GM21447 (cell line): ENCODE measurements at regions not wholly inside any gene's neighbourhood (a gene's known extent, or its start where the extent isn't known, plus 50 kb on each side); places are given as distances from the start of the nearest gene placed in this dataset.

Experiments used
- ATAC-seq: cut with Tn5 transposase; IDR thresholded peaks from one replicate; pipeline ENCODE4 v1.9.1; 2021; ENCODE audit not compliant: unreplicated experiment

DNA sequence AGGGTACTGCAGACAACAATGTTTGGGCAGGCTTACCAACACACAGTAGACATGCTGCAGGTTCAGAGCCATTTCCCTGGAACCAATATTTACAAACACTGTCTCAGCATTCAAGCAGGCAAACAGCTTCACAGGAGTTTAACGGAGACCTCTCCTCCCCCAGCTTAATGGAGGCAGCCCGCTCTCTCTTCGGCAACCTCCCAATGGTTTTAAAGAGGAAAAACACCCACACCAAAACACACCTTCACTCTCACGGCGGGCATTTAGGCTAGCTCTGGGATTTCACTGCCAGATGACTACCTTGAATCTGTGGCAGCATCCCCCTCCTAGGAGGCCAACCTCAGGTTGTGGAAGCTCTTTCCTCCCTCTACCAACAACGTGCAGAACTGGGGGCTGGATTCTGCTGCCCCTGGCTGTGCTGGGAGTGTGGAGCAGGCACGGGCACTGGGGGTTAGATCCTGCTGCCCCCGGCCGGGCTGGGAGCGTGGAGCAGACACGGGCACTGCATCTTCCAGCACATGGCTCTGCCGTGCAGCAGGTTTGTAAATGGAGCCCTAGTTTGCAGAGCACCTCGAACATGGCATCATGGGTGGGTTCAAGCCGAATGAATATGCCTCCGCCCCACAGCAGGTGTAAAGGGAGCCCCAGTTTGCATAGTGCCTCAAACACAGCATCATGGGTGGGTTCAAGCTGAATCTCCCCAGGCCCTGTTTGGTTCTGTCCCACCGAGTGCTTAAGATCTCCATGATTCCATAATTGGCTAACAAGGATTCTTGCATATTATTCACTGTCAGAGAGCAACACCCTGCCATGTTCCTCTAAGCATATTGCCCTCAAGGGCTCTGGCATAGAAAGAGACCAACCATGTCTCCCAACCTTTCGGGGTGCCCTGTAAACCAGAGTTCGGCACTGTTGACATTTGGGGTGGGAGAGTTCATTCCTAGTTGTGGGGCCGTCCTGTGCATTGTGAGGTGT, 86.4 kb downstream of the RBFOX3 start:
- ATAC-seq, result no peak

DNA sequence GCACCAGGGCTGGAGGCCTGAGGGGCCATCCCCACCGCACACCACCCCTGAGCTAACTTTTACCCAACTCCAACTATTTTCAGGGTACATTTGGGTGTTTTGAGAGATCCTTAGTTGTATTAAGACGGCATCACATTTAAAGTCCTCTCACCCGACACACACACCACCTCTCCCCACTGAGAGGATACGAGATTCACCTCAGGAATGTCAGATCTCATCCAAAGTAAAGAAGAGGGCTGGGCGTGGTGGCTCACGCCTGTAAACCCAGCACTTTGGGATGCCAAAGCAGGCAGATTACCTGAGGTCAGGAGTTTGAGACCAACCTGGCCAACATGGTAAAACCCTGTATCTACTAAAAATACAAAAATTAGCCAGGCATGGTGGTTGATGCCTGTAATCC, 88.4 kb downstream of the RBFOX3 start:
- ATAC-seq, result no peak

DNA sequence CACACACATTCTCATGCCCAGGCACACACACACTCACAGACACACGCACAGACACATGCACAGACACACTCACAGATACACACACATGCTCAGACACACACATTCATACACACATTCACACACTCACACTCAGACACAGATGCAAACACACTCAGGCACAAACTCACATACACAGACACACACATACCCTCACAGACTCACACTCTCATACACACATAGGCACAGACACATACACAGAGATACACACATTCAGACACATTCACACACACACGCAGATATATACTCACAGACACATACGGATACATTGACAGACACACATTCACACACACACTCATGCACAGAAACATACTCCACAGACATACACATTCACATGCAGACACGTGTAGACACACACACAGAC, 89.6 kb downstream of the RBFOX3 start:
- no peak for ATAC-seq

DNA sequence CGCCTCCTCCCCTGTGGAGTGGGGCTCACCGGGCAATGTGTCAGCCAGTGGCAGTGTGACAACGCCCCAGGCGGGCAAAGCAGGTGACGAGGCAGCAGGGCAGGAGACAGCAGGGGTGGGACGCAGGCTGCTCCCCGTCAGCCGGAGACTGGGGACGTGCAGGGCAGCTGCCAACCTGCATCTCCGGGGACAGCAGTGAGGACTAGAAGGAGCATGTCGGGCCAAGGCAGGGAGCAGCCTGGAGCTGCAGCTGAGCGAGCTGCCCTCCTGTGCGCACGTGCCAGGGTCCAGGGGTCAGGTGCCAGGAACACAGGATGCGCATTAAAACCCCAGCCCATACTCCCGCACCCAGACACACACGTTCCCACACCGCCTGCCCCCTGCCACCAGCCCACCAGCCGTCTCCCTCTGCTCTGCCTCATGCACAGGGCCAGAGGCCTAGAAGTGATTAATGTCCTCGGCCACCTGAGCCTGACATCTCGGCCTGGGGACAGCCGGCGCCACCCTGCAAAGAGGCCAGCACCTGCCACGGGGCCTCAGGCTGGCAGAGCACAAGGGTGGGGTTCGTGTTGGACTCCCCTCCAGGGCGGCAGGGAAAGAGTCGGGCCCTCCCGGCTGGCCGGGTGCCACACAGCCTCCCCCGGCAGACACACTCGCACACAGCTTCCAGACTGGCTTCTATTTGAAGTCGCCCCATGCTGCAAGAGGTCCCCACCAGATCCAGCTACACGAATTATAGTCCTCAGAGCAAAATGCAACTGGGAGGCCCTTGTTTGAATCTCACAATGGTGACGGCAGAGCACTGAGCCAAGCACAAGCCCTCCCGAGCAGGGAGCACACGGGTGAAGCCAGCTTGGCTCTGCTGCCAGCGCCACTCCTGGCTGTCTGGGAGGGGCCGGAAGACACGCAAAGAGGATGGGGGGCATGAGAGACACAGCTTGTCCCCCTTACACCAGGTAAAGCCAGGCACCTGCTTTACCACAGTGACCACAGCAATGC, 90.4 kb downstream of the RBFOX3 start:
- ATAC-seq, result no peak

DNA sequence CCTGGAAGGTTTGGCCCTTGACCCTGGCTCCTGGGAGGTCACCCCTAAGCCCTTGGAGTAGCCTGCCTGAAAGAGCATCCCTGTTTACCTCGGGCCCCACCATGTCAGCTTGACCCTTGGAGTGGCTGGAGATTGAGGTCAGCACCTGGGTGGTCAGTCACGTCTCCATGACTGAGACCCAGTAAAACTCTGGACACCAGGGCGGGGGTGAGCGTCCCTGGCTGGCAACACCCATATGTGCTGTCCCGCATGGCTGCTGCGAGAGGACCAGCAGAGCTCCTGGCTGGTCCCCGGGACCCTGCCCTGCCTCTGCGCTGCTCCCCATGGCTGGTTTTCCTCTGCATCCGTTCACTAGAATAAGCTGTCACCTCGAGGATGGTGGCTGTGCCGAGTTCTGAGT, 91.2 kb downstream of the RBFOX3 start:
- no peak for ATAC-seq

DNA sequence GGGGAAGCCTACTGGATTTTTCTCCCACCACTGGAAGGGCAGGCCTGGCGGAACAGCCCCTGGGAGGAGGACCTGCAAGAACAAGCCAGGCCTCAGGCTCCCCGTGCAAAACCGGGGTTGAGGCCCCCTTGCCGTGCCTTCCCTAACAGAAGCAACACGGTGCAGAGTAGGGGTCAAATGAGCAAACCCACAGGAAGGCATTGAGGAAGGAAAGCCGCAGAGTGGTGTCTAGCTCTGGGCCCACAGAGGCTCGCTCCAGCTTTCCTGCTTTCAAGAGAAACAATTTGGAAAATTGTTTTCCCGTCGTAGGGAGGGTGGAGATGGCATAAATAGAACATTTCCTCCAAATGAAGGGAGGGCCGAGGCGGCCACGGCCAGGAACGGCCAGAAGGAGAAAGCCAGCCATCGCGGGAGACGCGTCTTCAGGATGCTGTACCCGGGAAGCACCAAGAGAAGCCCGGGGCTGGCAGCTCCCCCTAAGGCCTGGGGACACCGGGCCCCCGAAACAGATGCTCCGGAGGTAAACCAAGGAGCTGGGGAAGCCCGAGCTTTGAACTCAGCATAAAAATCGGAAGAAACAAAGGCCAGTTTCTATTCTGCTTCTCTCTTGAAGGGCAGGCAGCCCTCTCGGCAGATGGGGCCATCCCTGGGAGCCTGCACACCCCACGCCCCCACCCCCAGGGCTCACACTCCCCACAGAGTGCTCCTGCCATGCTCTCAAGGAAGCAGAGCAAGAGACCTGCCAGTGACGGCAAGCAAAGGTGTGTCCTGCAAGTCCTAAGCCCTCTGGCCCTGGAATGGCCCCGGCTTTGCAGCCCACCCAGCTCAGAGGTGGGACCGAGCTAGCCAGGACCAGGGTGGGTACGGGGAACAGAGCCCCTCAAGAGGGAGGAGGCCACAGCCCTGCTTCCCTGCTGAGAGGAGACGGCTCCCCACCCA, 92.0 kb downstream of the RBFOX3 start:
- no peak for ATAC-seq

DNA sequence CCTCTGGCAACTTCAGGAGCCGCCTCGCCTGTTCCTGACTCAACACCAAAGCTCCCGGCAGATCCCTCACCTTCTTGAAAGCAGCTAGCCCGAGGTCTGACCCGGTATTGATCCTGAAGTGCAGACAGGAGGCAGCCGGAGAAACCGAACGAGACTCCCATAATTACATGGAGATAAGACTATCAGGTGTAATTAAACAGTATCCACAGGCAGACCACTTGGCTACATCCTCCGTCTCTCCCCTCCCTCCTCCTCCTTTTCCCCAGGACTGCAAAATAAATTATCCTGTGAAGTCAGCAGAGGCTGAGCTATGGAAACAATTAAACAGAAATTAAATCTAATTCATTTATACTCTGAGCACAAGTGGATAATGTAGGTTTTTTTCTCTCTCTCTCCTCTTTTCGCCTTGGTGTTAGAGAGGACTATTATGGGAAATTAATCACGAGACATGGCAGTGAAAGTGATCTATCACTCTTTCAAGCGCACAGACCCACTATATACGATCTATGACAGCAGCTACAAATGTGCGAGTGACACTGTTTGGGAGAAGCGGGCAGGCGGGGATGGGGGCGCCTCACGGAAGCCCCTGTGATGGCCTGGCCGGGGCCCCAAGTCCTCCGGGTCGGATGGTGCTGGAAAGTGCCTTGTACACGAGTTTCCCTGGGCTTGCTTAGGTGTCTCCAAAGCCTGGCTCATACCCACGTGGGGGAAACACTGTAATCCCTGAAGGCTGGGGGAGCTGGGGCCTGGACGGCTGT, 92.8 kb downstream of the RBFOX3 start:
- ATAC-seq, result no peak

DNA sequence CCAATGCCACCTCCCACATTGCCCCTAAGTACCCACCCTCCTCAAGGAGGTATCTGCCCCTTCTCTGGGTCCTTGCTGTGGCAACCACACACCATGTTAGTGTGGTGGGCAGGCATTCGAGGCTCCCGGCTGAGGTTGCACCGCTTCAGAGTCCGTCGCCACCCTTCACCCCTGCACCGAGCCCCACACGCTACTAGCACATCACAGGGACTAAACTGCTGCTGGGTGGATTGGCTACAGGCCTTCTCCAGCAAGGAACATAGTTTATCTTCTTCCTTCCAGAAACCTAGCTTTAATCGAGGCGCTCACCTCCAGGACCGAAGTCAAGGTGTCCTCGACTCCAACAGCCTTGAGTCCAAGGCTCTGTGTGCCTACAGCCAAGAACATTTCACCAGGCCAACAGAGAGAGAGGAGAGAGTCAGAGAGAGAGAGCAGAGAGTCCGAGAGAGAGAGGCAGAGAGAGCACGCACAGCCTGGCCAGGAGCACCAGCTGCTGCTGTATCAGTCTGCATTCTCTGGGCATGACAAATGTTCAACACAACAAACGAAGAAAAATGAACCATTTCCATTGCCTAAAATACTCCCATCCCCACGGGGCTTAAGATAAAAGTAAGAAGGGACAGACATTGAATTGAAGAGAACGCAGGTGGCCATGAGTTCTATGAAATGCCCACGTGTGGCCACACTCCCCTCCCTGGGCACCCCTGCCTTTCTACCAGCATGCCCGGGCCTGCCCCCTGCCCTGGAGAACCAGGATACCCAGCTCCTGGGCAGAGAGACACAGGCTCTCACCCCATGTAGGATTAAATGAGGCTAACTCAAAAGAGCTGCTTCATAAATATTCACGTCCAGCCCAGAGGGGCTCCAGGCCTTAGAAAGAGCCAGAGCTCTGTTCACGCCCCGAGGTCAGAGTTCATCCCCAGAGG, 94.9 kb downstream of the RBFOX3 start:
- no peak for ATAC-seq

DNA sequence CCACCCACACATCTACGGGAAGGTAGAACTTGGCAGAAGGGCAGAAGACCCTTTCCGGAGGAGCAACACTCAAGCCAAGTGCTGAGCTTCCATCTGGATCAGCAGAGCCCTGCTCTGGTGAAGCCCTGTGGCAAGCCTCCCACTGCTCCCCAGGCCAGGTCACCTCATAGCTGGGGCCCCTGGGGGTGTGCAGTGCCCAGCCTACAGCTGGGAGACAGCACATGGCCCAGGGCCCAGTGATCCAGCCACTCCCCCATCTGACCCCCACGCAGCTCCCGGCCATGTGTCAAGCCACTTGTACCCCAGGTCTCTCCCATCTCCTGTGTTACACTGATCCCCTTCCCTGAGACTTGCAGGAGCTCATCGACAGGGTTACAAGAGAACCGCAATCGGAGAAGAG, 95.7 kb downstream of the RBFOX3 start:
- ATAC-seq, result no peak

DNA sequence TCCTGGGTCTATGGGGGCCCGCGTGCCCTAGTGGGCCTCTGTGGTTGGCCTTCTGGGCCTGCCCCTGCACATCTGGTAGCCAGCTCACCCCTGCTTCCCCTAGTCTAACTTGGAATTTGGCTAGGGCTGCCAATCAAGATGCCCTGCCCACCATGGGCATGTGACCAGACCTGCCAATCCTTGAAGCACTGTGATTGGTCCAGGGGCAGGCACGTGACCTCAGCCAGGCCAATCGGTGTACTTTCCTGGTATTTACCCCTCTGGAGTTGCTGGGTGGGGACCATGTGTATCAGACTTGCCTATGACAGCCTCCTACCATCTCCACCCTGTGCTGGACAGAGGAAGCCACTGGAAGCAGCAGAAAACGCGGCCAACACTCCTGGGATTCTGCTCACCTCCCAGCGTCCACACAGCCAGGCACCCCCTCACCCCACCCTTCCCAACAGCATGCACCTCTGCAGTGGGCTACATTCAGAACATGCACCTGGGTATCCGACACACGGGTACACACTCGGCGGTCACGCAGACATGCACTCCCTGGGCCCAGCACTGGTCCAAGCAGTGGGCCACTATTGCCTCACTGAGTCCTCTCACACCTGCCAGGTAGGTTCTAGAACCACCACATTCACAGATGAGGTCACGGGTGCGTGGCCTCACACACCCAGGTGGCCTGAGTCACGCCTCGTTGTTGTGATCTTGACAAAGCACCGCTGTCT, 96.9 kb downstream of the RBFOX3 start:
- no peak for ATAC-seq

DNA sequence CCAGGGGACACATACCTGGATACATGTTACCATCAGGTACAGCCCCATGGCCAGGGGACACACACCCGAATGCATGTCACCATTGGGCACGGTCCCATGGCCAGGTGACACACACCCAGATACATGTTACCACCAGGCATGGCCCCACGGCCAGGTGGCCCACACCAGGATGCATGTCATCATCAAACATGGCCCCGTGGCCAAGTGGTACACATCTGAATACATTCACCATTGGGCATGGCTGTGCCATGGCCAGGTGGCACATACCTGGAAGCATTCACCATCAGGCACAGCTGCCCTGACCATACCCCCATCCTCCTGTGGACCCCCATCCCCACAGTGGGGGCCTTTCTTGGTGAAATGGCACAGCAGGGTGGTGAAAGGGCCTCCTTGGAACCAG, 97.6 kb downstream of the RBFOX3 start:
- no peak for ATAC-seq

DNA sequence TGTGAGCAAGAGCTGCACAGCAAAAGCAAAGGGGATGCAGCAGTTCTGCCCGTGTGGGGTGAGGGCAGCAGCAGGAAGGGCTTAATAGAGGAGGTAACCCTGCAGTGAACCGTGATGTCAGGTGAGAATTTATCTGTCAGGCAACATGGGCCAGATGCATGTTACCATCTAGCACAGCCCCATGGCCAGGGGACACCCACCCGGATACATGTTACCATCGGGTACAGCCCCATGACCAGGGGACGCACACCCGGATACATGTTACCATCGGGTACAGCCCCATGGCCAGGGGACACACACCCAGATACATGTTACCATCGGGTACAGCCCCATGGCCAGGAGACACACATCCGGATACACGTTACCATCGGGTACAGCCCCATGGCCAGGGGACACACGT, 99.4 kb downstream of the RBFOX3 start:
- ATAC-seq, result no peak

DNA sequence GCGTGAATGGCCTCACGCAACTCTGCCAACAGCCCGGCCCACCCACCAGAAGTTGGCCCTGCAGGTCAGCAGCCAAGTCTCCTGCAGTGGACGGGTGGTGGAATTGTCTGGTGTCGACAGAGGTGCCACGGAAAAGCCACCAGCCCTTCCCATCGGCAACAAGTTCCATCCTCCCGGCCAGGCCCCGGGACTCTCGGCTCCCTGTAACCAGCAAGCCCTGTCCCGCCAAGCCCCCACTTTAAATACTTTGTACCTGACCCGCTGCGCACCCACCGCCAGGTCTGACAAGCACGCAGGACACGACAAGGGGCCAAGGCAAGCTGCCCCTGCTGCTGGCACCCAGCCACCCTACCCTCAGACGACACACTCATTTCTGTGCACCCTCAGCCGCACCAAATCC, 100.8 kb downstream of the RBFOX3 start:
- no peak for ATAC-seq

DNA sequence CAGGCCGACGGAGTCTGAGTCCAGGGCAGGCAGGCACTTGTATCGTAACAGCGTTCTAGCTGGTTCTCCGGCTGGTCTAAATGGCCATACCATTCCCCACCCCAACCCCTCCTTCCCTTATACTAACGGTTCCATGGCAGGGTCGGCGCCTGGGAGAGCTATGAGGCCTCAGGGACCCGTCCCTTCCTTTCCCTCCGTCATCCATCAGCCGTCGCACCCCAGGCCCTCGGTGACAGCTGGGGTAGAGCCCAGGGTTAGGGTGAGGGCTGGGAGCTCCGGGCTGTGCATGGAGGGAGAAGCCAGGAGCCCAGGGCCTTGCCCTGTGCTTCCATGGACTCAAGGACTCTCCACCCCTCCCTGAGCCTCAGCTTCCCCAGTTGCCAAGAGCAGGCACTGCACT, 101.4 kb downstream of the RBFOX3 start:
- no peak for ATAC-seq

DNA sequence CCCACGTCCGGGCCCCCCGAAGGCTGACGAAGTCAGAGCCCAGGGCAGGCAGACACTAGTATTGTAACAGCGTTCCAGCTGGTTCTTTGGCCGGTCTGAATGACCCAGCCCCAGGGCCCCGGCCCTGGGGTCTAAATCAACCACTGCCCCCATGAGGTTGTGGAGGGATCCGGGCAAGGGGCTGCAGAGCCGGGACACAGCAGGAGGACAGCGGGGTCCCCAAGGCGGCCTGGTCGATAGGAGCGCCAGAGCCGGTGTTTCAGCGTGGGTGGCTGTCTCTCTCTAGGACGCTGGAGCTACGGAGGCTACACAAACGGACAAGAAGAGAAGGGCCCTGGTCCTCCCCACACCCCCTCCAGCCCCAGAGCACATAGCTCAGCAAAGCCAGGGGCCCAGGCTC, 101.8 kb downstream of the RBFOX3 start:
- ATAC-seq, result no peak

DNA sequence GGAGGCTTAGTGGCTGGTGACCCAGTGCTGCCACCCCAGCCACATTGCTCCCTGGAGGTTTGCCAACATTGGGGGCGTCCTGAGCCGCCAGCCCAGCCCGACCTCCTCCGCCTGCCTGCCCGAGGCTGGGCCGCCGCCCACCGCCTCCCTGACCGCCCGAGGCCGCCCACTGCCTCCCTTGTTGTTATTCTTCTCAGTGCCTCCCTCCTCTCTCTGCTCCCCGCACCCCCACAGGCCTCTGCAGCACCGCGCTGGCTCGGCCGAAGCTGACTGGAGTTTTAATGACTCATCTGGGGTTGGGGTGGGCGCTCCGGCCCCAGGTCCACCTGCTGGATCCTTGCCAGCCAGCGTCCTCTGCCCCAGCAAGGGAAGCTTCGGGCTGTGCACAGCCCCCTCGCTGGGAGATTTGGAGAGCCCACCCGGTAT, 102.5 kb downstream of the RBFOX3 start:
- no peak for ATAC-seq

DNA sequence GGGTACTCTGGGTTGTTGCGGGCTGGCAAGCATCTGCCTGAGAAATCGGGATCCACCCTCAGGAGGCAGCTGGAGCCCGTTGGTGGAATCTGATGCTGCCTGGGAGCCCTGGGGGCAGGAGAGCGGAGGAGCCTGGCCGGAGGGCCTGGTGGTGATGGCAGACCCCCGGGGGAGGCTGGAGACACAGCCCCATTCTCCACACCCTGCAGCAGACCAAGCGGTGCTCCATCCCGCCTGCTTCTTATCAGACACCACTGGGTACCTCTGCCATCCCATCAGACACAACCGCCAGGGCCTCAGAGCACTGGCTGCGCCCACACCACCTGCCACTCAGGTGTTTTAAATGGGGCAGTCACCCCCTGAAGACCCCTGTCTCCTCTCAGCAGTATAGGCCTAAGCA, 103.9 kb downstream of the RBFOX3 start:
- ATAC-seq, result no peak
